ENCODE measurements at regions not wholly inside any gene's neighbourhood (a gene's known extent, or its start where the extent isn't known, plus 50 kb on each side); places are given as distances from the start of the nearest gene placed in this dataset.

- TF ChIP-seq, protein P1, sequence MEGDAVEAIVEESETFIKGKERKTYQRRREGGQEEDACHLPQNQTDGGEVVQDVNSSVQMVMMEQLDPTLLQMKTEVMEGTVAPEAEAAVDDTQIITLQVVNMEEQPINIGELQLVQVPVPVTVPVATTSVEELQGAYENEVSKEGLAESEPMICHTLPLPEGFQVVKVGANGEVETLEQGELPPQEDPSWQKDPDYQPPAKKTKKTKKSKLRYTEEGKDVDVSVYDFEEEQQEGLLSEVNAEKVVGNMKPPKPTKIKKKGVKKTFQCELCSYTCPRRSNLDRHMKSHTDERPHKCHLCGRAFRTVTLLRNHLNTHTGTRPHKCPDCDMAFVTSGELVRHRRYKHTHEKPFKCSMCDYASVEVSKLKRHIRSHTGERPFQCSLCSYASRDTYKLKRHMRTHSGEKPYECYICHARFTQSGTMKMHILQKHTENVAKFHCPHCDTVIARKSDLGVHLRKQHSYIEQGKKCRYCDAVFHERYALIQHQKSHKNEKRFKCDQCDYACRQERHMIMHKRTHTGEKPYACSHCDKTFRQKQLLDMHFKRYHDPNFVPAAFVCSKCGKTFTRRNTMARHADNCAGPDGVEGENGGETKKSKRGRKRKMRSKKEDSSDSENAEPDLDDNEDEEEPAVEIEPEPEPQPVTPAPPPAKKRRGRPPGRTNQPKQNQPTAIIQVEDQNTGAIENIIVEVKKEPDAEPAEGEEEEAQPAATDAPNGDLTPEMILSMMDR (IDR thresholded peaks at IDR 0.05 in 2 of 3, conservative IDR thresholded peaks at IDR 0.05 in 1 of 3; ENCODE audit: borderline replicate concordance in 1 of 3, insufficient read depth in 1 of 3, low read depth in 2 of 3, low read length in 2 of 3) = no peak
- TF ChIP-seq, protein P2, sequence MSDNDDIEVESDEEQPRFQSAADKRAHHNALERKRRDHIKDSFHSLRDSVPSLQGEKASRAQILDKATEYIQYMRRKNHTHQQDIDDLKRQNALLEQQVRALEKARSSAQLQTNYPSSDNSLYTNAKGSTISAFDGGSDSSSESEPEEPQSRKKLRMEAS (IDR thresholded peaks at IDR 0.05) = no peak
- TF ChIP-seq YY1 (IDR thresholded peaks at IDR 0.05; ENCODE audit: extremely low read depth, insufficient replicate concordance, low read depth, low read length) = no peak
Measured at GRCh38 chr4:189365451-189365850, 575.2 kb upstream of the FRG1 start (continued).

DNA sequence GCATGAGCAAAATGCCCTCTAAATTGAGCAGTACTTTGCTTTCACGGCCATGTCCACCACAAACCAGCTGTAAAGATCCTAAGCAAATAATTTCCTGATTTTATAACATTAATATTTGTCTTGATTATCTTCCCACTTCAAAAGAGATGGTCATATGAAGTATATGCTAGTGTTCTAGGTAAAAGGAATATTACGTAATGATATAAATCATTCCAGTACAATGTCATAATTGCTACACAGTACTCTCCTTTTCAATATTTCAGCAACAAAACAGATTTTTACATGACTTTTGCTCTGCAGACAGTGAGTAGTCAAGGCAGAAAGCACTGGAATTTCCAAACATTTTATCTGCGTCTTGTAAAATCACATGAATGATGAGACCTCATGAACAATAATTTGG is 572.8 kb upstream of the FRG1 start:
- peaks cover 3% of the 10 kb centered on the region for H3K27me3 ChIP-seq (ENCODE audit: insufficient read depth, low read length)
- no peaks in the 10 kb centered on the region for H3K36me3 ChIP-seq (ENCODE audit: control insufficient read depth in 1 of 2, insufficient read depth in 2 of 2, low read length in 2 of 2)
- BruUV-seq (replicated peaks) = no TSS peak
- no peak overlapping the region for H3K27ac ChIP-seq (ENCODE audit: low read depth, low read length)
- DNase-seq (ENCODE audit: low read depth, low spot score) = no peak
- H3K4me1 ChIP-seq (ENCODE audit: control insufficient read depth in 1 of 2, insufficient read depth in 2 of 2, low read length in 2 of 2) = no peaks in the 10 kb centered on the region
- CTCF ChIA-PET = no interaction called here
- no peak for ATAC-seq
- POLR2A ChIA-PET = no interaction called here
- TF ChIP-seq SRF (IDR thresholded peaks at IDR 0.05; ENCODE audit: low read depth) = no peak
- TF ChIP-seq TCF7L2 (IDR thresholded peaks at IDR 0.05; ENCODE audit: borderline replicate concordance, extremely low read depth, insufficient read depth, insufficient read length) = no peak
- no peak for TF ChIP-seq SIN3A (IDR thresholded peaks at IDR 0.05; ENCODE audit: low read depth)
- no peak for TF ChIP-seq EZH2phosphoT487 (IDR thresholded peaks at IDR 0.05; ENCODE audit: borderline replicate concordance)
- TF ChIP-seq RAD21 (IDR thresholded peaks at IDR 0.05; ENCODE audit: low read depth) = no peak
- no peak for TF ChIP-seq ZFX (IDR thresholded peaks at IDR 0.05)
- TF ChIP-seq POLR2AphosphoS5 (IDR thresholded peaks at IDR 0.05; ENCODE audit: low read depth, low read length) = no peak
- no peak for TF ChIP-seq EGR1 (IDR thresholded peaks at IDR 0.05; ENCODE audit: low read depth)
- no peaks in the 10 kb centered on the region for H3K9me3 ChIP-seq (ENCODE audit: control insufficient read depth in 1 of 2, insufficient read depth in 1 of 2, low read depth in 1 of 2, low read length in 2 of 2)
- no peak overlapping the region for H3K9ac ChIP-seq (ENCODE audit: low read length)
- RAD21 ChIA-PET (ENCODE audit: low non-redundant PET in 1 of 2, low total read pairs in 2 of 2, uncharacterized antibody in 2 of 2, unreplicated experiment in 2 of 2) = no interaction called here
- intact Hi-C loops (cut with micrococcal nuclease) = no loop called here
- H3K9me2 ChIP-seq (ENCODE audit: insufficient read depth) = no peaks in the 10 kb centered on the region
- H4K20me1 ChIP-seq (ENCODE audit: insufficient read depth) = no peaks in the 10 kb centered on the region
- H3K79me2 ChIP-seq (ENCODE audit: insufficient read depth, low read length) = no peaks in the 10 kb centered on the region
- H3K4me2 ChIP-seq (ENCODE audit: low read length) = no peak overlapping the region
- H2AFZ ChIP-seq (ENCODE audit: low read depth, low read length, poor library complexity, severe bottlenecking) = no peak overlapping the region
- no peak overlapping the region for H3K4me3 ChIP-seq (replicated peaks in 1 of 2; ENCODE audit: low read depth in 1 of 2, low read length in 2 of 2)
